Fibroblast of lung (primary cell): ENCODE measurements at regions not wholly inside any gene's neighbourhood (a gene's known extent, or its start where the extent isn't known, plus 50 kb on each side); places are given as distances from the start of the nearest gene placed in this dataset.
"Not testable (repeated sequence)": the region's sequence is repeated elsewhere in the genome, so short reads cannot be mapped to it uniquely, and the experiment has no call there.

Source experiments
- DNase-seq, 2 donors: peaks; one replicate each; pipeline versions ENCODE4 v3.0.0 to v3.0.0-alpha.2; 2010; ENCODE audit warnings: low read depth in 2 of 2
- H2AFZ ChIP-seq: 2 replicates; pipeline ENCODE4 v1.5.1; 2012; ENCODE audit warnings: low read length, control low read depth, inconsistent platforms
- H3K27ac ChIP-seq: 2 replicates; pipeline ENCODE4 v1.5.1; 2011; ENCODE audit warnings: low read length, control low read depth; ENCODE audit not compliant: insufficient read depth
- H3K27me3 ChIP-seq: 2 replicates; pipeline ENCODE4 v1.5.1; 2011; ENCODE audit warnings: mild to moderate bottlenecking, low read length; ENCODE audit not compliant: control insufficient read depth, insufficient read depth
- H3K36me3 ChIP-seq: 2 replicates; pipeline ENCODE4 v1.5.1; 2011; ENCODE audit warnings: low read length; ENCODE audit not compliant: control insufficient read depth, insufficient read depth
- H3K4me1 ChIP-seq: 2 replicates; pipeline ENCODE4 v1.5.1; 2011; ENCODE audit warnings: low read length; ENCODE audit not compliant: control insufficient read depth, insufficient read depth; ENCODE audit errors: extremely low read depth
- H3K4me2 ChIP-seq: 2 replicates; pipeline ENCODE4 v1.5.1; 2011; ENCODE audit warnings: low read length, control low read depth; ENCODE audit not compliant: insufficient read depth; ENCODE audit errors: extremely low read depth
- H3K4me3 ChIP-seq, 4 experiments: fragments of 200-600 bp in 1 of 4; sonication (generic) in 1 of 4; replicated peaks in 1 of 4; 2 replicates each; pipeline ENCODE4 v1.5.1; 2011 to 2016; ENCODE audit warnings: low read length in 4 of 4, low read depth in 3 of 4, mild to moderate bottlenecking in 3 of 4, control low read depth in 2 of 4, inconsistent platforms in 1 of 4, mixed read lengths in 1 of 4; ENCODE audit not compliant: insufficient read depth in 1 of 4; ENCODE audit errors: control extremely low read depth in 1 of 4
- H3K79me2 ChIP-seq: 2 replicates; pipeline ENCODE4 v1.5.1; 2012; ENCODE audit warnings: mild to moderate bottlenecking, low read length, inconsistent platforms; ENCODE audit not compliant: control insufficient read depth, insufficient read depth
- H3K9ac ChIP-seq: 2 replicates; pipeline ENCODE4 v1.5.1; 2011; ENCODE audit warnings: mild to moderate bottlenecking, low read length, control low read depth; ENCODE audit not compliant: insufficient read depth
- H3K9me3 ChIP-seq: 2 replicates; pipeline ENCODE4 v1.5.1; 2012; ENCODE audit warnings: low read depth, low read length; ENCODE audit not compliant: control insufficient read depth, insufficient read depth
- H4K20me1 ChIP-seq: 2 replicates; pipeline ENCODE4 v1.5.1; 2011; ENCODE audit warnings: low read length; ENCODE audit not compliant: control insufficient read depth, insufficient read depth; ENCODE audit errors: extremely low read depth
- EZH2 ChIP-seq: IDR thresholded peaks from 2 replicates; pipeline ENCODE4 v1.5.1; 2012; ENCODE audit warnings: low read length, control low read depth, mild to moderate bottlenecking; ENCODE audit errors: missing control alignments
- TF ChIP-seq, protein P1 (sequence below), 2 donors: IDR thresholded peaks in 1 of 2; conservative IDR thresholded peaks in 1 of 2; 1 replicate in 1 of 2; 2 replicates in 1 of 2; pipeline ENCODE4 v1.5.1; 2011 to 2012; ENCODE audit warnings: low read length in 2 of 2, control low read depth in 1 of 2, inconsistent platforms in 1 of 2, low read depth in 1 of 2, mild to moderate bottlenecking in 1 of 2

DNA sequence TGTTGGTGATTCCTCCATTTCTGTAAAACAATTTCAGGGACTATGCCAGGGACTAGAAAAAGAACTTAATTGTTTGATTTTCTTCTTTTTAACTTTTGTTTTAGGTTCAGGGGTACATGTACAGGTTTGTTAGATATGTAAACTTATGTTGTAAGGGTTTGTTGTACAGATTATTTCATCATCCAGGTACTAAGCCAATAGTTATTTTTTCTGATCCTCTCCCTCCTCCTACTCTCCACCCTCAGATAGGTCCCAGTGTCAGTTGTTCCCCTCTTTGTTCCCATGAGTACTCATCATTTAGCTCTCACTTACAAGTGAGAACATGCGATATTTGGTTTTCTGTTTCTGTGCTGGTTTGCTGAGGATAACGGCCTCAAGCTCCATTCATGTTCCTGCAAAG is 70.8 kb upstream of the BOD1L1 start:
- no peak for DNase-seq
- H3K27ac ChIP-seq, result no peak overlapping the region
- H3K79me2 ChIP-seq, result no peaks in the 10 kb centered on the region
- H3K27me3 ChIP-seq, result no peaks in the 10 kb centered on the region
- H3K4me1 ChIP-seq, result peaks cover 7% of the 10 kb centered on the region
- H3K4me2 ChIP-seq, result no peak overlapping the region
- H3K4me3 ChIP-seq, result no peak overlapping the region
- no peaks in the 10 kb centered on the region for H3K9me3 ChIP-seq
- H4K20me1 ChIP-seq, result no peaks in the 10 kb centered on the region
- H3K36me3 ChIP-seq, result no peaks in the 10 kb centered on the region
- H3K9ac ChIP-seq, result no peak overlapping the region
- no peak overlapping the region for H2AFZ ChIP-seq
- TF ChIP-seq, protein P1, sequence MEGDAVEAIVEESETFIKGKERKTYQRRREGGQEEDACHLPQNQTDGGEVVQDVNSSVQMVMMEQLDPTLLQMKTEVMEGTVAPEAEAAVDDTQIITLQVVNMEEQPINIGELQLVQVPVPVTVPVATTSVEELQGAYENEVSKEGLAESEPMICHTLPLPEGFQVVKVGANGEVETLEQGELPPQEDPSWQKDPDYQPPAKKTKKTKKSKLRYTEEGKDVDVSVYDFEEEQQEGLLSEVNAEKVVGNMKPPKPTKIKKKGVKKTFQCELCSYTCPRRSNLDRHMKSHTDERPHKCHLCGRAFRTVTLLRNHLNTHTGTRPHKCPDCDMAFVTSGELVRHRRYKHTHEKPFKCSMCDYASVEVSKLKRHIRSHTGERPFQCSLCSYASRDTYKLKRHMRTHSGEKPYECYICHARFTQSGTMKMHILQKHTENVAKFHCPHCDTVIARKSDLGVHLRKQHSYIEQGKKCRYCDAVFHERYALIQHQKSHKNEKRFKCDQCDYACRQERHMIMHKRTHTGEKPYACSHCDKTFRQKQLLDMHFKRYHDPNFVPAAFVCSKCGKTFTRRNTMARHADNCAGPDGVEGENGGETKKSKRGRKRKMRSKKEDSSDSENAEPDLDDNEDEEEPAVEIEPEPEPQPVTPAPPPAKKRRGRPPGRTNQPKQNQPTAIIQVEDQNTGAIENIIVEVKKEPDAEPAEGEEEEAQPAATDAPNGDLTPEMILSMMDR (conservative IDR thresholded peaks at IDR 0.05 in 1 of 2, IDR thresholded peaks at IDR 0.05 in 1 of 2; ENCODE audit: low read depth in 1 of 2, low read length in 2 of 2), result no peak
- no peak for TF ChIP-seq EZH2

DNA sequence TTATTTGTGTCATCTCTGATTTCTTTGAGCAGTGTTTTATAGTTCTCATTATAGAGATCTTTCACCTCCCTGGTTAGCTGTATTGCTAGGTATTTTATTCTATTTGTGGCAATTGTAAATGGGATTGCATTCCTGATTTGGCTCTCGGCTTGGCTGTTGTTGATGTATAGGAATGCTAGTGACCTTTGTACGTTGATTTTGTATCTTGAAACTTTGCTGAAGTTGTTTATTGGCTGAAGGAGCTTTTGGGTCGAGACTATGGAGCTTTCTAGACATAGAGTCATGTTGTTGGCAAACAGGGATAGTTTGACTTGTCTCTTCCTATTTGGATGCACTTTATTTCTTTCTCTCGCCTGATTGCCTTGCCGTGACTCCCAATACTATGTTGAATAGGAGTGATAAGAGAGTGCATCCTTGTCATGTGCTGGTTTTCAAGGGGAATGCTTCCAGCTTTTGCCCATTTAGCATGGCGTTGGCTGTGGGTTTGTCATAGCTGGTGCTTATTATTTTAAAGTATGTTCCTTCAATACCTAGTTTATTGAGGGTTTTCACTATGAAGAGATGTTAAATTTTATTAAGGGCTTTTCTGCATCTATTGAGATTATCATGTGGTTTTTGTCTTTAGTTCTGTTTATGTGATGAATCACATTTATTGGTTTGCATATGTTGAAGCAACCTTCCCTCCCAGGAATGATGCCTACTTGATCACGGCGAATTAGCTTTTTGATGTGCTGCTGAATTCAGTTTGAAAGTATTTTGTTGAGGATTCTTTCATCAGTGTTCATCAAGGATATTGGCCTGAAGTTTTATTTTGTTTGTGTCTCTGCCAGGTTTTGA is 72.7 kb upstream of the BOD1L1 start:
- Histone ChIP-seq H3K9ac (no peak overlapping the region), H3K4me3 (no peak overlapping the region), H3K79me2 (no peaks in the 10 kb centered on the region), H3K36me3 (no peaks in the 10 kb centered on the region), H3K27me3 (no peaks in the 10 kb centered on the region), H2AFZ (no peak overlapping the region), H3K4me2 (peak overlapping the region; percentile 32), H3K4me1 (peaks cover 7% of the 10 kb centered on the region), H3K9me3 (no peaks in the 10 kb centered on the region), H3K27ac (peak overlapping the region; percentile 72), H4K20me1 (no peaks in the 10 kb centered on the region)
- no peak for TF ChIP-seq EZH2
- TF ChIP-seq, protein P1 (conservative IDR thresholded peaks at IDR 0.05 in 1 of 2, IDR thresholded peaks at IDR 0.05 in 1 of 2; ENCODE audit: low read depth in 1 of 2, low read length in 2 of 2), result no peak
- peak; percentile 86 to 90 for DNase-seq

- not testable (repeated sequence) for H3K36me3 ChIP-seq, H3K9ac ChIP-seq, H3K27ac ChIP-seq, H2AFZ ChIP-seq, DNase-seq, H3K79me2 ChIP-seq, H3K4me3 ChIP-seq, H3K27me3 ChIP-seq, H3K4me1 ChIP-seq, H3K9me3 ChIP-seq, H3K4me2 ChIP-seq, H4K20me1 ChIP-seq
Measured at GRCh38 chr4:13700858-13701140, 73.3 kb upstream of the BOD1L1 start.
